NCI-H460 (cell line): ENCODE measurements at regions not wholly inside any gene's neighbourhood (a gene's known extent, or its start where the extent isn't known, plus 50 kb on each side); places are given as distances from the start of the nearest gene placed in this dataset.

Source experiments
- DNase-seq: peaks from one replicate; pipeline ENCODE4 v3.0.0-alpha.2; 2016; ENCODE audit warnings: low read depth; ENCODE audit errors: extremely low read depth

- no peak for DNase-seq
Observed at GRCh38 chr3:34360713-34361112, 562.3 kb downstream of the PDCD6IP start.

DNA sequence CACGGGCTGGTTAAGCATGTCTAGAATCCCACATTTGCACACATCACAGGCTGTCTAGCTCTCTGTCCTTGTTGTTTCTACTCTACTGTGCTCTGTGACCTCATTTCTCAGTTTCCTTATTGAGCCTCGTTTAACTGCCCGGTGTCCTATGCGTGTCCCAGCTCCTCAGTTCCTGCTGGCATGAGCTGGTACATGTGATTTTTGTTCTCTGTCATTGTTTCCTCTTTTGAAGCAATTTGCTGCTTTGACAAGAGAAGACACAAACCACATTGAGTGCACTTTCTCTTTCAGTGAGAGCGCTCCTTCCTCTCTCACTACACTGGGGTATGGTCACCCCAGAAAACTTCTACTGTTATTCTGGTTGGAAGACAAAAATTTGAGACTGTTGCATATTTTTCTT is 563.5 kb downstream of the PDCD6IP start:
- no peak for DNase-seq

- no peak for DNase-seq
Observed at GRCh38 chr3:34362910-34363309, 564.5 kb downstream of the PDCD6IP start.

GRCh38 chr3:34363881-34364280 is 565.5 kb downstream of the PDCD6IP start:
- DNase-seq = no peak

DNA sequence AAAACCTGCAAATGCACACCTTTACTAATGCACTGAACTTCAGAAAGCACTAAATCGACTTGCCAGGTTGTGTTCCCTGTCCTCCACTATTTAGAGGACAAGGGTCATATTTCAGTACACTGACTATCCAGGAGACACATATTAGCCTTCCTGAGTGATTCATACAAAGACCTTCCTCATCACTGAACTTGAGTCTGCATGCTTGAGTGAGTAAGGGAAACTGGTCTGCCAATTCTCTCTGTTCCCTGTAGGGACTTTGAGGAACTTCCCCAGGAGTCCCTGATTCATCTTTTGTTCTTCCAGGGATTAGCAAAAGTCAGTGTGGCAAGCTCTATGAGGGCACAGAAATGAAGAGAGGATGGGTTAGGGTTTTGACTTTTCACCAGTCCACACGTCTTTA is 565.9 kb downstream of the PDCD6IP start:
- DNase-seq = no peak

DNA sequence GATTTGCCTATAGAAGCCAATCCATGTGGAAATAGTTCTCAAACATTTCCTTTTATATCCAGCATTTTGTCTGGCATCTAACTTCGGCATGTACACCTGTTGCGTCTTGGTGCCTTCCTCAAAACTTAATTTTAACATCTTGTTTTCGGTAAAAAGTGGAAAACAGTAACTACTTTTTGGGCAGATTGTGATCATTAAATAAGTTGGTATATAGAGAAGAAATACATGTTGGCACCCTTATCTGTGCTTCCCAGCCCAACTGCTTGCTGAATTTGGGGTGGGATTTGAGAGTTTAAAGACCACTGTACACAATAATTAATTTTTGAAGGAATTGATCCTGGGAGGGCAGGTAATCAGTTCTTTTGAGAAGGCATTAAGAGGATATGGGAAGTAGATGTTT is 566.8 kb downstream of the PDCD6IP start:
- no peak for DNase-seq

DNA sequence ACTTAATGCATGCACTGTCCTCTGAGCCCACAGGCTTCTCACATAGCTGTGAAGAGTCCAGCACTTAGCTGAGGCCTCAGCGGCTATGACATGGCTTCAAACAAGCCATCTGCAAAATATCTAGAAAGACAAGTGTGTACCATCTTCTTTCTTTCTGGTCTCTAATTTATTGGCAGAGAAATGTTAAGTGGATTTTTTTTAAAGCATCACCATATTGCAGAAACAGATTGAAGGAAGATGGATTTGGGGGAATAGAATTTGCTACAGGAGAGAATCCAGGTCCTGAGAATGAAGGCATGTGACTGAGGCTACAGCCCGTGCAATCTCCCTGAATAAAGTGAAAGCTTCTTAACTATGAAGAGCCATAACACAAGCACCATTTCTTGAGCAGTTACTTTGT is 567.3 kb downstream of the PDCD6IP start:
- no peak for DNase-seq

DNA sequence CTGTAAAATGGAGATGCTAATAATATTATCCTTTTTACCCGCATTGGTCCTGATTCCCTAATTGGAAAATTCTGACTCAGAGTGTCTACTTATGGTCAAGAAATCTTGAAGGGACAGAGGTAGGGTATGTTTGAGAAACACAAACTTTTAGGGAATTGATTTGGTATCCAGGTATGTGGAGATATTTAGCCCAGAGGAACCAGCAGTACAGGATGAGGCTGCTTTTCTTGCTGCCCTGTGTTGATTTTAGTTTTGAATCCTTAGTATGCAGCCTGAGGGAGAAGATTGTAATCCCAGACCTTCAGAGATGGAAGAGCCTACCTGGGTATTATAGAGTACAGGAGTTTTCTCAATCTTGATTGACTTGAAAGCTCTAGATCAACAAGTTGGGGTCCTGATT is 569.1 kb downstream of the PDCD6IP start:
- DNase-seq = no peak

GRCh38 chr3:34374521-34374920 is 576.1 kb downstream of the PDCD6IP start:
- DNase-seq = no peak

DNA sequence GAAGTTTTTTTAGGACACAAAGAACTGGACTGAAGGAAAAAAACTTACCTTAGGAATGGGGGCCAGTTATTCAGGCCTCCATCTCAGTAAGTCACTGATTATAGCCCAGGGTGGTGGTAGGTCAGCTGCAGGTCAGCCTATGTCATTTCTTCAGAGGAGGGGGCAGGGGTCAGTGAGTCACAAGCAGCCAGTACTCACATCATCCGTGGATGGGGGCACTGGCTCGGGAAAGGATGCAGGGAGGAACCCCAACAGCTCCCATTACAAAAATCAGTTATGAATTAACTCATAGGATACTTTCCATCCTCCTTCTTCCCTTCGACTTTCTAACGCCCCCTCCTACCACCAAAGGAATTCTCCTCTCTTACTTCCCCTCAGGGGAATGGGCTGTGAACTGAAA is 578.3 kb downstream of the PDCD6IP start:
- no peak for DNase-seq

DNA sequence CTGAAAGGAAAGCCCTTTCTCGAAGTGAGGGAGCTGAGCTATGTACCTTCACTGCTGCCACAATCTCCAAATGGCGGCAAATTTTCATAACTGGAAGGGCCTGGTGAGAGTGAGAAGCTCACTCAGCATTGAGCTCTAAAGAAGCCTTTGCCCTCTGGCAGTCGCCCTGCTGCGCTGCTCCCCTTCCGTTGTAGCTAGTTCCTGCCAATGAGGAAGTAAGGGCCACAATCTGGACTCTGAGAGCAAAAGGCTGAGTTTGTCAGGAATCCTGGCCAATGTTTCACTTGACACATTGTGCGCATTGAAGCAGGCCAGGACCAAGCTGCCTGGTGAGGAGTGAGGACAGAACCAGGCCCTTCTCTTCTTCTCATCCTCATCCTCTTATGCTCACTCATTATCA is 579.5 kb downstream of the PDCD6IP start:
- no peak for DNase-seq

DNA sequence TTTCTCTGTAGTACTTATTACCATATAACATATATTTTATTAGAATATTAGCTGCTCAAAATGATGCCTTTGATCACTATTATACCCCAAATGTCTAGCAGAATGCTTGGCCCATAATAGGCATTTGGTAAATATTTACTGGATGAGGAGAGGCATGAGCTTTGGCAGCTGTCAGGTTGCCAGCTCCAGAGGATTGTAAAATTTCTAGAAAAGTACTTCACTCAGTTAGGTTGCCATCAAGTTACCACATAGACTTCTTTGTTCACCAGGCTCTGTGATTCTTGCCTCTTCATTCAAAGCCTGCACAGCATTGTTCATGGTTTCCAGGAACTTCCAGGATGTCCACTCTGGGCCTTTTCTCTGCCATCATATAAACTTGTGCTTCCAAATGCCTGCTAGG is 582.8 kb downstream of the PDCD6IP start:
- DNase-seq = no peak

DNA sequence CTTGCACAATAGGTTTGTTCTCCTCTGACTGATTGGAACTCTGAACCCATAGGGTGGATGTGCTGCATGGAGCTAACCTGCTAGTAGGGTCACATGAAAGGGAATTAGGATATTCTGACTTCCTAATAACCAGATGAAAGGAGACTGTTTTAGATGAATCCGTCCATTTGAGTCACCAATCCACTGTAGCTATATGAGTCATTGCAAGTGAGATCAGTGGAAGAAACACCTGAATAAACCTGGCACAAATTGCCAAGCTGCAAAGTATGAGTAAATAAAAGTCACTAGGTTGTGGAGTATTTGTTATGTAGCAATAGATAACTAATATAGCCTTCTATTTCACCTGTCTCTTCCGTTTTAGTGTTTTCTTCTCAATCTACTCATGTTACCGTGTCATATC is 584.4 kb downstream of the PDCD6IP start:
- no peak for DNase-seq

GRCh38 chr3:34386309-34386708 is 587.9 kb downstream of the PDCD6IP start:
- DNase-seq = no peak

- no peak for DNase-seq
Observed at GRCh38 chr3:34387826-34388564, 589.6 kb downstream of the PDCD6IP start.

GRCh38 chr3:34388830-34389229 is 590.4 kb downstream of the PDCD6IP start:
- no peak for DNase-seq

DNA sequence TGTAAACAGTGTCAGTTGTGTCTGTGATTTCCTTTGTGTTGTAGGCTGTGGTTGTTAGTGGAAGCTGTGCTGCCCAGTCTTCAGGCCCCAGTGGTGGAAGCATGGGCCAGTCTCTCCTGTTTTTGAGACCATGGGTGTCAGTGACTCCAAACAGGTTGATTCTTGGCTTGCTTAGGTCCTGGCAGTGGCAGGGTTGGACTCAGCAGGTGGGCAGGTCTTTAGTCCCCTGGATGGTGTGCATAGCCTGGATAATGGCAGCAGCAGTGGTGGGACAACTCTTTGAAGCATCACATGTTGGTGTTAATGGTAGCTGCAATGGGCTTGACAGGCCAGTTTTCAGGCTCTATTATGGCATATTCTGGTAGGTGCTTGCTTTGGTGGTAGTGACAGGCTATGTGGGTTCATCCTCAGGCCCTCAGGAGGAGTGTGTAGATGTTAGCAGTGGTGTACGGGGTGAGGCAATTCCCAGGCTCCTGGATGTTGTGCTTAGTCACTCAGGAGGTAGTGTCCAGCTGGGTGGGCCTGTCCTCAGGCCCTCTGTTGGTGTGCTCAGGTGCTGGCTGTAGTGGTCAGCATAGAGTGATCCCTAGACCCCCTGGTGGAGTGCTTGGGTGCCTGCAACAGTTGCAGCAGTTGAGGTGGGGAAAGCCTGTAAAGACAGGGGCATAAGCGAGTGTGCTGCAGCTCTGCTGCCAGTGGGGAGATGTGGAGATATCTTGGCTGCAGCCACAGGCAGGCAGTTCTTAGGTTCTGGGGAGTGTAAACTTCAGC is 596.7 kb downstream of the PDCD6IP start:
- no peak for DNase-seq

GRCh38 chr3:34396288-34396687 is 597.9 kb downstream of the PDCD6IP start:
- no peak for DNase-seq

DNA sequence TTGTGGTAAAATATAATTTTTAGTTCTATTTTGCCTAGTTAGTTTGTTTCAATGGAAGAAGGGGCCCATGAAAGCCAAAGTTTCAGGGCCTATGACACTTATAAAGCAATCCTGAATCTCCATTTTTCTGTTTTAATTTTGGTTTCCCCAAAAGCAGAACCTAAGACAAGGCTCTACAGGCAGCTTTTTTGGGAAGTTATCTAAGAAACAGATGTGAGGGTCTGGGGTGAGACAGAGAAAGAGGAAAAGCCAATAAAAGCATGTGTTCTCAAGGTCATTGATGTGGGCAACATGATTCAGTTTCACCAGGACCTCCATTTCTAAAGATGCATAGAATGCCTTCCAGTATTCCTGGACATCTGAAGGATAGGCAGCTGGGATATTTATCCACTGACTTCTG is 598.5 kb downstream of the PDCD6IP start:
- DNase-seq = no peak

DNA sequence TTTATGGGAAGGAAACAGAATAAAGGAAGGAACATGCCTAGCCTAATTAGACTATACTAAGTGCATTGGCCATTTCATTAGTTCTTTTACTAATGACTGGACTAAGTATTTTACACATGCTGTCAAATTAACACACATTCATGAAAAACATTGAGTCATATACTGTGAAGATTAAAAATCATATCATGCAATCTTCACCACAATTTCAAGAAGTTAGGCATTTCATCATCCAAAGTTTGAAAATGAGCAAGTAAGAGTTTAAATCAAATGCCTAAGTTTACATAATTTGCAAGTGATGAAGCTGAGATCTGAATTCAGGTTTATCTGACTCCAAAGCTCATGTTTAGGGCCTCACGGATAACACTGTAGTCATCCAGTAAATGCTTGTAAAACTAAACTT is 601.0 kb downstream of the PDCD6IP start:
- DNase-seq = no peak

- no peak for DNase-seq
Observed at GRCh38 chr3:34405159-34405558, 606.7 kb downstream of the PDCD6IP start.

DNA sequence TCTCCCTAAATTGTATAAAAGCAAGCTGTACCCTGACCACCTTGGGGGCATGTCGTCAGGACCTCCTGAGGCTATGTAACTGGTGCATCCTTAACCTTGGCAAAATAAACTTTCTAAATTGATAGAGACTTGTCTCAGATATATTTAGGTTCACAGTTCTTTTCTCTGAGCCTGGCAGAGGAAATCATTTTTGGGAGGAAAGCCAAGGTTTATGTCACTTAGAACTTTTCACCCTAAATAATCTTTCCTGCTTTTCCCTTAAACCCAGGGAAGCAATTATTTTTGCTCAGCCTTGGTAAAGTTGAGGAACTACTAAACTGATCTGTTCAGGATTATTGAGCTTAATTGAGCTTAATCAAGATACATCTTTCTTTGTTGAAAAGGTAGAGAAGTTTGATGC is 608.9 kb downstream of the PDCD6IP start:
- no peak for DNase-seq
